Right atrium auricular region (tissue), 2 donors: ENCODE measurements at regions not wholly inside any gene's neighbourhood (a gene's known extent, or its start where the extent isn't known, plus 50 kb on each side); places are given as distances from the start of the nearest gene placed in this dataset.
A peak's percentile ranks its signal among the peaks of the same experiment; 100 is the strongest.

Experiments used
- DNase-seq: peaks from one replicate; pipeline ENCODE4 v3.0.0-alpha.2; 2019; ENCODE audit warnings: low spot score
- H3K27ac ChIP-seq, 2 donors: fragments of 200-600 bp; sonication (generic); 1 replicate in 1 of 2; 2 replicates in 1 of 2; pipeline ENCODE4 v1.5.1; 2016 to 2019
- H3K27me3 ChIP-seq, 2 donors: fragments of 200-600 bp; sonication (generic); one replicate each; pipeline versions ENCODE4 v1.5.1 to v1.6.0; 2017 to 2019
- H3K36me3 ChIP-seq: fragments of 200-600 bp; sonication (generic); one replicate; pipeline ENCODE4 v1.5.1; 2016
- H3K4me1 ChIP-seq, 2 donors: fragments of 200-600 bp; sonication (generic); one replicate each; pipeline versions ENCODE4 v1.5.1 to v1.6.0; 2017 to 2019
- H3K4me3 ChIP-seq, 2 donors: fragments of 200-600 bp; sonication (generic); 1 replicate in 1 of 2; 2 replicates in 1 of 2; pipeline ENCODE4 v1.5.1; 2017 to 2019; ENCODE audit warnings: mild to moderate bottlenecking in 1 of 2, moderate library complexity in 1 of 2
- H3K9me3 ChIP-seq, 2 donors: fragments of 200-600 bp; sonication (generic); one replicate each; pipeline ENCODE4 v1.5.1; 2019
- TF ChIP-seq, protein P1 (sequence below), 2 donors: fragments of 200-600 bp; sonication (generic); IDR thresholded peaks; one replicate each; pipeline ENCODE4 v1.5.1; 2019; ENCODE audit warnings: antibody characterized with exemption in 2 of 2

DNA sequence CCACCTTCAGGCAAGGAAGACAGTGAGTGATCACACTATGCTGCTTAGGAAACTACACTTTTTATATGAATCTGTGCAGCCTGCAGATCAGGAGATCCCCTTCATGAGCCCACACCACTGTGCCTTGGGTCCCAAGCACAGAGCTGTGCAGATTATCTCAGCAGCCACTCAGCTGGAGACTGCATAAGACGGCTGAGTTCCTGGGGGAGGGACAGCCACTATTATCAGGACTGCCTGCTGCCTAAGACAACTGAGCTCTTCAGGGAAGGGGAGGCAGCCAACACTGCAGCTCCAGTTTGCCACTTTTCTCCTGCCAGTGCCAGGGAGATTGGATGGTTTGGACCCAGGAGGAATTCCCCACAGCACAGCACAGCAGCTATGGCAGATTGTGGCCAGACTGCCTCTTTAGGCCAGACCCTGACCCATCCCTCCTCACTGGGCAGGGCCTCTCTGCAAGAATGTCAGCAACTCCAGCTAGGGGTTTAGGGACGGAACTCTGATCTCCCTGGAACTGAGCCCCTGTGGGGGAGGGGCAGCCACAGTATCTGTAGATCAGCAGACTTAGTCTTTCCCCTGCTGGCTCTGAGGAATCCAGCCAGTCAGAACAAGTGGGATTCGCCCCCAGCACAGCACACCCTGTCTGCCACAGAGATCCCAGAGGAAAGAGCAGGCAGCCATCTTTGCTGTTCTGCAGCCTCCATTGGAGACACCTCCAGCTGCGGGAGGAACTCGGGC is 141.3 kb downstream of the KLHL28 start:
- TF ChIP-seq, protein P1, sequence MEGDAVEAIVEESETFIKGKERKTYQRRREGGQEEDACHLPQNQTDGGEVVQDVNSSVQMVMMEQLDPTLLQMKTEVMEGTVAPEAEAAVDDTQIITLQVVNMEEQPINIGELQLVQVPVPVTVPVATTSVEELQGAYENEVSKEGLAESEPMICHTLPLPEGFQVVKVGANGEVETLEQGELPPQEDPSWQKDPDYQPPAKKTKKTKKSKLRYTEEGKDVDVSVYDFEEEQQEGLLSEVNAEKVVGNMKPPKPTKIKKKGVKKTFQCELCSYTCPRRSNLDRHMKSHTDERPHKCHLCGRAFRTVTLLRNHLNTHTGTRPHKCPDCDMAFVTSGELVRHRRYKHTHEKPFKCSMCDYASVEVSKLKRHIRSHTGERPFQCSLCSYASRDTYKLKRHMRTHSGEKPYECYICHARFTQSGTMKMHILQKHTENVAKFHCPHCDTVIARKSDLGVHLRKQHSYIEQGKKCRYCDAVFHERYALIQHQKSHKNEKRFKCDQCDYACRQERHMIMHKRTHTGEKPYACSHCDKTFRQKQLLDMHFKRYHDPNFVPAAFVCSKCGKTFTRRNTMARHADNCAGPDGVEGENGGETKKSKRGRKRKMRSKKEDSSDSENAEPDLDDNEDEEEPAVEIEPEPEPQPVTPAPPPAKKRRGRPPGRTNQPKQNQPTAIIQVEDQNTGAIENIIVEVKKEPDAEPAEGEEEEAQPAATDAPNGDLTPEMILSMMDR (IDR thresholded peaks at IDR 0.05) = no peak
- no peak overlapping the region for H3K4me3 ChIP-seq
- H3K4me1 ChIP-seq = no peaks in the 10 kb centered on the region
- H3K27me3 ChIP-seq = no peaks in the 10 kb centered on the region
- DNase-seq = no peak
- no peaks in the 10 kb centered on the region for H3K9me3 ChIP-seq
- H3K27ac ChIP-seq = no peak overlapping the region
- no peaks in the 10 kb centered on the region for H3K36me3 ChIP-seq

DNA sequence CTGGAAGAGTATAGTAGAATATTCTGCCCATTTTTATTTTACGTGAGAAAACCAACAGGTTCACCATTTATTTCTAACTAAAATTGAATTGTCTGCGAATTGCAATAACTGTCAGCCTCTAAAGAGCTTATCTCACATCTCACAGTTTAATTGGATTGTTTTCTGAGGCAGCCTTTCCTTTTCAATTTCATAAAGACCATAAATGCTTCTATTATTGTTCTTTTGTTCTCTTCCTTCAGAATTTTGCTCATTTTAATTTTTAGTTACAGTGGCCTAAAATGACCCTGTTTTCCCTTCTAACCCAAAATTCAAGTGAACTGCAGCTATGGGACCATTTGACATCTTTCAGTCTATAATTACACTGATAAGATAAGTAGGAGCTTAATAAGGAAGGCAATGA is 147.6 kb downstream of the KLHL28 start:
- H3K4me3 ChIP-seq = no peak overlapping the region
- no peaks in the 10 kb centered on the region for H3K27me3 ChIP-seq
- no peaks in the 10 kb centered on the region for H3K4me1 ChIP-seq
- TF ChIP-seq, protein P1 (IDR thresholded peaks at IDR 0.05) = no peak
- no peak overlapping the region for H3K27ac ChIP-seq
- H3K36me3 ChIP-seq = no peaks in the 10 kb centered on the region
- H3K9me3 ChIP-seq = no peaks in the 10 kb centered on the region
- DNase-seq = no peak

DNA sequence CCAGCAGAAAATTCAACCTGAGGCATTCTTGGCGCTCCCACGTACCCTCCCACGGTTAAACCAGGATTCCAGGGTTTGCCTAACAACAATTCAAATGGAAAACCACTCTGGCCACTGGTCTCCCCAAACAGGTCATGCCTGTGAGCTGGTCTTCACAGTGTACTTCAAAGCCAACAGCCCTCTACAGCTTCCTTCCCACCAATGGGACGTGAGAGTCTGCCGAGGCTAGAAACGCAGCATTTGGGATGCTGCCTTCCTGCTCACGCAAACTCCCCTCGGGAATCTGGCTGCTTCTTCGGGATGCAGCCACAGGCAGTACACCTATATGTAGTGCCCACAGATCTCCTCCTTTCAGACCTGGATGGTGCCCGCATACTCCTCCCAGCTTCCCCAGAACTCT is 149.1 kb downstream of the KLHL28 start:
- Histone ChIP-seq H3K4me1 (no peaks in the 10 kb centered on the region), H3K27ac (no peak overlapping the region), H3K4me3 (no peak overlapping the region), H3K27me3 (no peaks in the 10 kb centered on the region), H3K9me3 (no peaks in the 10 kb centered on the region), H3K36me3 (no peaks in the 10 kb centered on the region)
- no peak for DNase-seq
- TF ChIP-seq, protein P1 (IDR thresholded peaks at IDR 0.05) = no peak

DNA sequence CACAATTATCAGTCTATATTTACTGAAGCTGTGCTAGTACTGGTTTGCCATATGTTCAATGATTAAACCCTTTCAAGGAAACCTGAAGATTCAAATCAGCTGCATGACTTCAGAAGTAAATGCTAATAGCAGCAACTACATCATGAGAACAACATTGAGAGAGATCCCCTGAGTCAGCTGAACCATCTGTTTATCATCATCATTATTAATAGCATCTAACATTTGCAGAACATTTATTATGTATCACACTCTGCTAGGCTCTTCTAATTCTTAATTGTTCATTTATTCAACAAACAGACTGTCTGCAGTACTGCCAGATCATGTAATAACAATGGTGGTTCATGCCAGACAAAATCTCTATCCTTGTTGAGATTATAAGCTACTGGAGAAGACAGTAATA is 157.4 kb downstream of the KLHL28 start:
- no peaks in the 10 kb centered on the region for H3K9me3 ChIP-seq
- TF ChIP-seq, protein P1 (IDR thresholded peaks at IDR 0.05) = no peak

DNA sequence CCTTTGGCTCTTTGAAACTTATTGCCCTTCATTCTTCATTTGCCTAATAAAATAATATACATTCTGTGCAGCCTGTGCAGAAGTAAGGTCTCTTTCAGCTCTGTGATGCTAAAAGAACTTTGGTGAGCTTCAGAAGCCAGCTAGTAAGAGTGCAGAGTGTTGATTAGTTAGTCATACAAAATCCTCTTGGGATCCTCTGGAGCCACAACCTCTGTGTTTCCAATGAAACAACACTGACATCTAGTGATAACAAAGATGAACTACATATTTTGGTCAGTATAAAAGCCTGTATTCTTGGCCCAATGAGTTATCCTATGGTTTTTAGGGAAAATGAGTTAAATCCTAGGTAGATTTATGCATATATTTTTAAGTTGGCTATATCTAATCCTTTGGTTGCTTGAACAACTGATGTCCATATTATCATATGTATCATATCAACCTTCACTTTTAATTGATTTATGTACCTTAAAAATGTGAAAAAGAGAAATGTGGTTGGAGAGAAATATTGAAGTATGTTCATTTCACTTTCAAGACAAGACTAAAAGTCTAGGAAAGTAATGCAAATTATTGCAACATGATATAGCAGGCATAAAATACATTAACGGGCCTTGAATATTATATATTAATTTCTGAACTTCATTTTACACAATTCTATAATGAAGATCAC is 158.4 kb downstream of the KLHL28 start:
- TF ChIP-seq, protein P1 (IDR thresholded peaks at IDR 0.05) = peak; percentile 64 to 79
- DNase-seq = no peak
- Histone ChIP-seq H3K27ac (no peak overlapping the region), H3K9me3 (no peaks in the 10 kb centered on the region), H3K4me3 (no peak overlapping the region), H3K27me3 (no peaks in the 10 kb centered on the region), H3K36me3 (no peaks in the 10 kb centered on the region), H3K4me1 (no peaks in the 10 kb centered on the region)

More for the DNA sequence above, 157.4 kb downstream of the KLHL28 start:
- H3K27ac ChIP-seq = no peak overlapping the region
- no peaks in the 10 kb centered on the region for H3K36me3 ChIP-seq
- no peak for DNase-seq
- H3K4me3 ChIP-seq = no peak overlapping the region
- H3K27me3 ChIP-seq = no peaks in the 10 kb centered on the region
- no peaks in the 10 kb centered on the region for H3K4me1 ChIP-seq
